Sigmoid colon (tissue), 6 donors: ENCODE measurements at regions not wholly inside any gene's neighbourhood (a gene's known extent, or its start where the extent isn't known, plus 50 kb on each side); places are given as distances from the start of the nearest gene placed in this dataset.

Experiments
- DNase-seq: peaks from one replicate; pipeline ENCODE4 v3.0.0-alpha.2; 2019
- H3K27ac ChIP-seq, 4 donors: fragments of 200-600 bp; sonication (generic); one replicate each; pipeline ENCODE4 v1.5.1; 2016 to 2019; ENCODE audit warnings: mild to moderate bottlenecking in 1 of 4
- H3K27me3 ChIP-seq, 3 donors: fragments of 200-600 bp; sonication (generic); one replicate each; pipeline ENCODE4 v1.5.1; 2019; ENCODE audit warnings: mild to moderate bottlenecking in 1 of 3
- H3K36me3 ChIP-seq, 4 donors: fragments of 200-600 bp; sonication (generic); one replicate each; pipeline ENCODE4 v1.5.1; 2016 to 2019
- H3K4me1 ChIP-seq, 4 donors: fragments of 200-600 bp; sonication (generic); one replicate each; pipeline ENCODE4 v1.5.1; 2017 to 2019
- H3K4me3 ChIP-seq, 4 donors: fragments of 200-600 bp; sonication (generic); one replicate each; pipeline ENCODE4 v1.5.1; 2017 to 2019; ENCODE audit warnings: mild to moderate bottlenecking in 2 of 4, moderate library complexity in 1 of 4
- H3K9me3 ChIP-seq, 4 donors: fragments of 200-600 bp in 3 of 4; sonication (generic) in 3 of 4; one replicate each; pipeline versions ENCODE4 v1.5.1 to v1.6.1; 2013 to 2019
- EP300 ChIP-seq, 4 donors: sonication (generic); formaldehyde crosslinking; IDR thresholded peaks; one replicate each; pipeline ENCODE4 v1.6.1; 2017; ENCODE audit warnings: antibody characterized with exemption in 4 of 4
- POLR2A ChIP-seq, 2 donors: fragments of 450-650 bp; IDR thresholded peaks; one replicate each; pipeline ENCODE4 v1.6.1; 2016; ENCODE audit warnings: antibody characterized with exemption in 2 of 2, mild to moderate bottlenecking in 2 of 2, moderate library complexity in 2 of 2
- POLR2AphosphoS5 ChIP-seq, 4 donors: sonication (generic); formaldehyde crosslinking; IDR thresholded peaks; one replicate each; pipeline ENCODE4 v1.6.1; 2017; ENCODE audit warnings: antibody characterized with exemption in 4 of 4
- WGBS, 2 donors: extraction: QIAGEN DNeasy Blood & Tissue Kit; methylation state at CpG; one replicate each; pipeline ENCODE4 v1.1.7; 2013; 5-methylcytosine and 5-hydroxymethylcytosine counted together
- intact Hi-C: fragments of 100-400 bp; cut with DNase I; formaldehyde crosslinking; loops from one replicate; pipeline ENCODE4 v1.15.1; 2023
- TF ChIP-seq, protein P1 (sequence below), 4 experiments: fragments of 450-650 bp in 3 of 4; fragments of 200-600 bp in 1 of 4; IDR thresholded peaks; one replicate each; pipeline ENCODE4 v1.5.1; 2016 to 2019; ENCODE audit warnings: antibody characterized with exemption in 4 of 4, mild to moderate bottlenecking in 3 of 4, moderate library complexity in 2 of 4
- donor health status: healthy with polysubstance abuse.
- donor health status: healthy.

DNA sequence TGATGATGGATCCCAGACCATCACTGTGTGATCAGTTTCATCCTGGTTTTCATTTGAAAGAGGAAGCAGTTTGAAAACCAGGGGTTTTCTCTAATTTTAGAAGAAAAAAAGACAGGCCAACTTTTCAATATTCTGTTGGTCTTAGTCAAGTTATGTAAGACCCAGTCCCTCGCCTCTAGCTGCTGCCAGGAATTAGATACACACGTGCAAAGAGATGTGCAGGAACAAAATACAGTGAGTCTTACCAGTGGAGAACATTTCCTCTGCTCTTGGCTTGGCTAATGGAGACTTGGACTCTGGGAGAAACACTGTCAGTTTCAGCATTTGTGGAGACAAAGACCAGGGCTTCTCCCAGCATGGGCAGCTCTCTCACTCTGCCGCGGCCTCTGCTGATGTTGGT is 214.9 kb upstream of the C2CD4B start:
- Histone ChIP-seq H3K9me3 (no peaks in the 10 kb centered on the region), H3K36me3 (no peaks in the 10 kb centered on the region), H3K27me3 (no peaks in the 10 kb centered on the region), H3K27ac (peak overlapping the region in 2 of 4 donors; percentile 5 to 48), H3K4me1 (peaks cover 0 to 16% (median 3%) of the 10 kb centered on the region in 4 donors), H3K4me3 (no peak overlapping the region)
- TF ChIP-seq EP300 (IDR thresholded peaks at IDR 0.05) (no peak), POLR2A (IDR thresholded peaks at IDR 0.05) (no peak), POLR2AphosphoS5 (IDR thresholded peaks at IDR 0.05) (peak in 2 of 4 donors; percentile 42 to 57)
- TF ChIP-seq, protein P1, sequence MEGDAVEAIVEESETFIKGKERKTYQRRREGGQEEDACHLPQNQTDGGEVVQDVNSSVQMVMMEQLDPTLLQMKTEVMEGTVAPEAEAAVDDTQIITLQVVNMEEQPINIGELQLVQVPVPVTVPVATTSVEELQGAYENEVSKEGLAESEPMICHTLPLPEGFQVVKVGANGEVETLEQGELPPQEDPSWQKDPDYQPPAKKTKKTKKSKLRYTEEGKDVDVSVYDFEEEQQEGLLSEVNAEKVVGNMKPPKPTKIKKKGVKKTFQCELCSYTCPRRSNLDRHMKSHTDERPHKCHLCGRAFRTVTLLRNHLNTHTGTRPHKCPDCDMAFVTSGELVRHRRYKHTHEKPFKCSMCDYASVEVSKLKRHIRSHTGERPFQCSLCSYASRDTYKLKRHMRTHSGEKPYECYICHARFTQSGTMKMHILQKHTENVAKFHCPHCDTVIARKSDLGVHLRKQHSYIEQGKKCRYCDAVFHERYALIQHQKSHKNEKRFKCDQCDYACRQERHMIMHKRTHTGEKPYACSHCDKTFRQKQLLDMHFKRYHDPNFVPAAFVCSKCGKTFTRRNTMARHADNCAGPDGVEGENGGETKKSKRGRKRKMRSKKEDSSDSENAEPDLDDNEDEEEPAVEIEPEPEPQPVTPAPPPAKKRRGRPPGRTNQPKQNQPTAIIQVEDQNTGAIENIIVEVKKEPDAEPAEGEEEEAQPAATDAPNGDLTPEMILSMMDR (IDR thresholded peaks at IDR 0.05) = no peak
- 86 to 90% methylated on average over 4 of the region's 4 CpGs for WGBS, 2 donors
- intact Hi-C loops = no loop called here
- no peak for DNase-seq

DNA sequence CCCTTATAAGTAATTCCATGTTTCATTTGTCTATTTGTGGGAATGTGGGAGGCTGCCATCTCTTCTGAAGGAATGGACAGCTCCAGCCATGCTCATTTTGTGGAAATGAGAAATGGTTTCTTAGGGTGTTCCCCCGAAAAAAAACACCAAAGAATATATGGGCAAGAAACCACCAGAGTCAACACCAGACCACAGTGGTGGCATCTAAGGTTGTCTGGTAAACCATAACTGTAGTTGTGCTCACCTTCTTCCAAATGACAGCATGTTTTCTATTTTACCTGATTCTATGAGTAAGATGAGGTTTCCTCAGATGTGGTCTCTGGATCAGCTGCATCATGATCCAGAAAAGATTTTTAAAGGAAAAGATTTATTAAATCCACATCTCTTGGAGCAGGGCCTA is 217.0 kb upstream of the C2CD4B start:
- Histone ChIP-seq H3K9me3 (no peaks in the 10 kb centered on the region), H3K4me3 (no peak overlapping the region), H3K4me1 (peaks cover 0 to 16% (median 3%) of the 10 kb centered on the region in 4 donors), H3K36me3 (no peaks in the 10 kb centered on the region), H3K27me3 (no peaks in the 10 kb centered on the region), H3K27ac (no peak overlapping the region)
- no peak for DNase-seq
- 82 to 85% methylated on average over 1 of the region's 1 CpG for WGBS, 2 donors
- TF ChIP-seq, protein P1 (IDR thresholded peaks at IDR 0.05) = no peak
- no peak for TF ChIP-seq EP300 (IDR thresholded peaks at IDR 0.05)
- TF ChIP-seq POLR2A (IDR thresholded peaks at IDR 0.05) = no peak
- no peak for TF ChIP-seq POLR2AphosphoS5 (IDR thresholded peaks at IDR 0.05)
- intact Hi-C loops = no loop called here

DNA sequence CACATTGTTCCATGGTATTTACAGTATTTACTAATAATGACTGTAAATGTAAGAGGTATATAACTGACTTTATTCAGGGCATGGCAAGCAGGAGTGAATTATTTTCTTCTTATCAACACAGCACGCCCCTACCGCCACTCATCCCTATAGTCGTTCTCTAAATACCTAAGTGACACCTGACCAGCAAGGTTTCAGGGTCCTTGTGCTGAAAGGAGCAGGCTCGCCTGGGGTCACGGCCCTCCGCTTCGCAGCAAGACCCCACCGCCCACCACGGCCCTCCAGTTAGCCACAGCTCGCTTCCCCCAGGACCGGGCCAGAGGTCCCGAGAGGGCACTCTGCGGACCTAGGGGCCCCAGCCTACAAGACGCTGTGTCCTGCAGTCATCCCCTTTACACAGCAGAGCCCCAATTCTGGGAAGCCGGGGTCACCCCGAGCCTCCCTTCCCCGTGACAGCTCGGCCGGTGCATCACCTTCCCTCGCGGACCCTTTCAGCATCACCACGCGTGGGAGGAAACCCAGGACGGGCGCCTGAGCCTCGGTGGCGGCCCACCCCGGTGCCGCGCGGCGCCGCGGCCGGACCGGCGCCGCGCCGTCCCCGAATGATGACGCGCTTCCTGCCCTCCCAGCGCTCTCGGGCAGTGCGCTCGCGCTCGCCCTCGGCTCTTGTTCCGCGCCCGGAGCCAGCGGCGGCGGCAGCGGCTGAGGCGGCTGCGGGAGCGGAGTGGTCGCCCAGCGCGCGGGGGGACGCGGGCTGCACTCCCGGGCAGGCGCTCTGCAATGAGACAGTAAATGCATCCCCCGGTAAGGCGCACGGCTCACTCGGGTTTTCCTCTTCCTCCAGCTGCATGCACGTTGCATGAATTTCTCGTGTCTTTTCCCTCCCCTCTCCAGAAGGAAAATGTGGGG is 225.1 kb upstream of the C2CD4B start, which contains the start of gene TLN2:
TLN2 (plus strand) TSS at position 666 of the 906 bp plus-strand sequence.
- peak within 1 kb of the TSS; percentile 60 to 88 (median 84) for H3K4me3 ChIP-seq
- peak within 1 kb of the TSS; percentile 80 to 91 (median 82) for H3K27ac ChIP-seq
- DNase-seq = peak; percentile 79
- TF ChIP-seq POLR2AphosphoS5 (IDR thresholded peaks at IDR 0.05) (peak in 3 of 4 donors; percentile 62 to 91 (median 91)), POLR2A (IDR thresholded peaks at IDR 0.05) (peak; percentile 23 to 51)
- TF ChIP-seq, protein P1 (IDR thresholded peaks at IDR 0.05) = no peak
- H3K27me3 ChIP-seq = no peaks in the 10 kb centered on the region
- H3K36me3 ChIP-seq = no peaks in the 10 kb centered on the region
- H3K9me3 ChIP-seq = no peaks in the 10 kb centered on the region
- peaks cover 0 to 28% (median 15%) of the 10 kb centered on the region in 4 donors for H3K4me1 ChIP-seq
- intact Hi-C loops = loop anchor here (2.0 kb wide), 2 partner anchors 259 to 353 kb away; no protein-coding TSS in a partner anchor
- 0% methylated on average over 74 of the region's 74 CpGs for WGBS, 2 donors

DNA sequence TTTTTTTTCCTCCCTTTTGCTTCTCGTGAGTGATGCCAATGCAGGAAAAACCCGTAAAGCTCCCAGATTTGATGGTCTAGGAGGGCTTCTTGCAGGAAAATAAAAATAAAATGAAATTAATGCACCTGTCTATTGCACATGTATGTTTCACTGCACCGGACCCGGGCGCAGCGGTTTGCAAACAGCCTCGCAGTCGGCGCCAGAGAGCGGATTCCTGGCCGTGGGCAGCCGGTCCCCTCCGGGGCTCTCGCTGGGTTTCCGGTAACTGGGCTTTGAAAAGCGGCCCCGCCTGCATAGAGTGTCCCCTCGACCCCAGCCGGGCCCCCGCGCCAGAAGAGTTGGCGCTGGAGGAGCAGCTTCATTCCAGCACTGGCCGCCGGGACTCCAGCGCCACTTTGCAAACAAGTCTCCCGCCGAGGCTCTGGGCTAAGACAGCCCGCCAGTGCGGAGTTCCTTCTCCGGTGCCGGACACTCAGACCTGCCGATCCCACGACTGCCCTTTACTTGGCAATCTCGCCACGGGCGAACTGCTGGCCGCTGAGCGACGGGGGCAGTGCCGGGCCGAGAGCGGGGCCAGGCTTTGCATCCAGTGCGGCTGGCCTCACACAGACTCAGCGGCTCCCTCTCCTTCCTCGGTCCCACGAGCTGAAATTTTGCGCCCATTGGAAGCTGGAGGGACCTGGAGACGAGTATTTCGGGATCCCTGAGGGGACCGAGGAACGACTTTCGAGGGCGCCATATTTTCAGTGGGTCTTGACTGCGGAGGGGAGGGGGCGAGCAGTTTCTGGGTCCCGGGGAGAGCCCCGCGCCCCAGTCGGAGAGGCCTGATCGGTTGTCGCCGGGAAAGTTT is 225.9 kb upstream of the C2CD4B start:
- H3K4me1 ChIP-seq = peaks cover 0 to 28% (median 15%) of the 10 kb centered on the region in 4 donors
- 0% methylated on average over 62 of the region's 62 CpGs for WGBS, 2 donors
- H3K4me3 ChIP-seq = peak overlapping the region; percentile 60 to 88 (median 84)
- no peaks in the 10 kb centered on the region for H3K36me3 ChIP-seq
- H3K27me3 ChIP-seq = no peaks in the 10 kb centered on the region
- no peaks in the 10 kb centered on the region for H3K9me3 ChIP-seq
- peak overlapping the region; percentile 80 to 91 (median 82) for H3K27ac ChIP-seq
- intact Hi-C loops = loop anchor here (2.0 kb wide), 2 partner anchors 258 to 352 kb away; no protein-coding TSS in a partner anchor
- peak; percentile 74 for DNase-seq
- TF ChIP-seq POLR2A (IDR thresholded peaks at IDR 0.05) (no peak), EP300 (IDR thresholded peaks at IDR 0.05) (no peak), POLR2AphosphoS5 (IDR thresholded peaks at IDR 0.05) (no peak)
- TF ChIP-seq, protein P1 (IDR thresholded peaks at IDR 0.05) = no peak
